HG03103 (cell line): ENCODE measurements at regions not wholly inside any gene's neighbourhood (a gene's known extent, or its start where the extent isn't known, plus 50 kb on each side); places are given as distances from the start of the nearest gene placed in this dataset.

Experiments
- ATAC-seq: cut with Tn5 transposase; IDR thresholded peaks from one replicate; pipeline ENCODE4 v1.9.1; 2021; ENCODE audit warnings: low read depth; ENCODE audit not compliant: unreplicated experiment

GRCh38 chr4:35166466-35166865 lies 1077.8 kb downstream of the ARAP2 start:
- no peak for ATAC-seq

- ATAC-seq: no peak
Observed at GRCh38 chr4:35167385-35167784, 1076.9 kb downstream of the ARAP2 start.

- no peak for ATAC-seq
Observed at GRCh38 chr4:35175487-35175886, 1068.8 kb downstream of the ARAP2 start.

GRCh38 chr4:35175894-35176293 lies 1068.4 kb downstream of the ARAP2 start:
- no peak for ATAC-seq

GRCh38 chr4:35182451-35182850 lies 1061.9 kb downstream of the ARAP2 start:
- no peak for ATAC-seq

- no peak for ATAC-seq
Observed at GRCh38 chr4:35189988-35190613, 1054.2 kb downstream of the ARAP2 start.

GRCh38 chr4:35201403-35201802 lies 1042.9 kb downstream of the ARAP2 start:
- ATAC-seq: no peak

- no peak for ATAC-seq
Observed at GRCh38 chr4:35216636-35217035, 1027.7 kb downstream of the ARAP2 start.

- no peak for ATAC-seq
Observed at GRCh38 chr4:35217331-35217730, 1027.0 kb downstream of the ARAP2 start.

GRCh38 chr4:35228313-35228712 lies 1016.0 kb downstream of the ARAP2 start:
- ATAC-seq: no peak

- ATAC-seq: no peak
Observed at GRCh38 chr4:35229021-35229420, 1015.3 kb downstream of the ARAP2 start.

- ATAC-seq: no peak
Observed at GRCh38 chr4:35237924-35238323, 1006.4 kb downstream of the ARAP2 start.

GRCh38 chr4:35238793-35239192 lies 1005.5 kb downstream of the ARAP2 start:
- ATAC-seq: no peak

GRCh38 chr4:35246493-35246892 lies 997.8 kb downstream of the ARAP2 start:
- ATAC-seq: no peak

GRCh38 chr4:35247047-35247446 lies 997.3 kb downstream of the ARAP2 start:
- no peak for ATAC-seq

GRCh38 chr4:35250331-35250730 lies 994.0 kb downstream of the ARAP2 start:
- no peak for ATAC-seq

GRCh38 chr4:35250761-35251160 lies 993.6 kb downstream of the ARAP2 start:
- no peak for ATAC-seq

GRCh38 chr4:35252071-35252470 lies 992.2 kb downstream of the ARAP2 start:
- no peak for ATAC-seq

- ATAC-seq: no peak
Observed at GRCh38 chr4:35252866-35253265, 991.4 kb downstream of the ARAP2 start.

GRCh38 chr4:35253331-35253730 lies 991.0 kb downstream of the ARAP2 start:
- no peak for ATAC-seq

GRCh38 chr4:35286434-35286833 lies 957.9 kb downstream of the ARAP2 start:
- no peak for ATAC-seq

- no peak for ATAC-seq
Observed at GRCh38 chr4:35300996-35301774, 943.1 kb downstream of the ARAP2 start.
